Hematopoietic multipotent progenitor cell treated with erythropoietin and hydrocortisone succinate and interleukin-3 and kit ligand, for 6 days (in vitro differentiated cells): ENCODE measurements at regions not wholly inside any gene's neighbourhood (a gene's known extent, or its start where the extent isn't known, plus 50 kb on each side); places are given as distances from the start of the nearest gene placed in this dataset.

ENCODE experiments used
- DNase-seq: peaks from one replicate; pipeline ENCODE4 v3.0.0-alpha.2; 2015

DNA sequence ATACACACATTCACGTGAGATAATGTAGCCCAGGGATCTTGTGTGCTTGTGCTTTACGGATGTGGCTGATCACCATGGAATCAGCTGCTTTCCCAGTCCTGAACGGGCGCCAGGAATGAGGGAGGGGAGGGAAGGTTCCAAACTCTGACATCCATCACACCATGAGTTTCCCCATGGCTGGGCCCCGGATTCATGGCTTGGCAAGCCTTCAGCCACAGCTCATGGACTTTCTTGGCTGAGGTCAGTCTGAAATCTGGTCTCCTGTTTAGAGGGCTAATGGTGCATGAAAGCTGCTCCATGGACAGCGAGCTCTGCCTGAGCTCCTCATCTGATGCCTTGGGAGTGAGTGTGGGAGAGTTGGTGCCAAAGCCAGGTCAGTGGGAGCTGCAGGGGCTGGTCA lies 767.6 kb upstream of the EEF2KMT start:
- no peak for DNase-seq

DNA sequence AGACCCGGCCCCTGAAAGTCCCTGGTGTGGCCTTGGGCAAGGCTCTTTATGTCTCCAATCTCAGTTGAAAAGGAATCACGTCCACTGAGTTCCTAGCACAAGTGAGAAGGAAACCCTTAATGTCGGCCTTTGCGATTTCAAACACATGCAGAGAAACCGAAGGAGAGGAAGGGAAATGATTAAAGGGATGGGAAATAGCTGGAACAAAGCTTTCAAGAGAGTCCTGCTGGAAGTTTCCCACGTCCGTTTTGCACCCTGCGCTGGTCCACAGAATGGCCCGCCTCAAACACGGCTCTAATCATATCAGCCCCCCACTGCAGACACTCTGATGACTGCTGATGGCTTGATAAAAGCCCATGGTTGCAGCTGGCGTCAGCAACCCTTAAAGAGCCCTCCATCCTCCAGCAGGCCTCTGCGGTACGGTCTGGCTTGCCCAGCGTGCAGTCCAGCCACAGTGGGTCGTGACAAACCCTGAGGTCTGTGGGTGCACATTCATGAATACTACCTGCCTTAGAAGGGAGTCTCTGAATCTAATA lies 765.5 kb upstream of the EEF2KMT start:
- DNase-seq = no peak

- no peak for DNase-seq
Measured at GRCh38 chr16:5862103-5862840, 764.7 kb upstream of the EEF2KMT start.

DNA sequence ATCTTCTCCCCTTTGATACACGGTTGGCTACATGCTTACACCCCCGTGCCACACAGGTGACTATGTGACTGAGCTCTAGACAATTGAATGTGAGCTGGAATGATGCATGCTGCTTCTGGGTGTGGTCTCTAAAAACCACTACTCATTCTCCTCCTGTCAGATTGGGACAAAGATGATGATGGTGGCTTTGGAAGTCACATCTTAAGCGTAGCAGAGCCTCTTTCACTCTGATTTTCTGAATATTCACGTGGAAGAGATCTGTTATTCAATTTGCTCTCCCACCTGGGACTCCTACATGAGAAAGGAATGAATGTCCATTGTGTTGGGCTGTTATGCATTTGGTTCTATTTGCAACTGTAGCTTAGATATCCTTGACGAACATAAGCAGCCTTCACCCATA lies 763.6 kb upstream of the EEF2KMT start:
- DNase-seq = no peak

GRCh38 chr16:5858180-5858579 lies 760.6 kb upstream of the EEF2KMT start:
- DNase-seq = no peak

DNA sequence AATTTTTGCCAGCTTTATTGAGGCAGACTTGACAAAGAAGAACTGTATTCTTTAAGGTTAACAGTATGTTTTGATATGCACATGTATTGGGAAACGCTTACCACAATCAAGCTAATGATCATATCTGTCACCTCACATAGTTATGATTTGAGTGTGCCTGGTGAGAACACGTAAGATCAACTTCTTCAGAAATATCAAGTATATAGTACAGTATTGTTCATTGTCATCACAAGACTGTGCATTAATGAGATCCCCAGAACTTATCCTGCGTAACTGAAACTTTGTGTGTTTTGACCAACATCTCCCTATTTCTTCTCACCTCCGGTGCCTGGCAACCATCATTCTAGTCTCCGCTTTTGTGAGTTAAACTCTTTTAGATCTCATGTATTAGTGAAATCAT lies 756.4 kb upstream of the EEF2KMT start:
- no peak for DNase-seq

GRCh38 chr16:5852151-5852550 lies 754.6 kb upstream of the EEF2KMT start:
- no peak for DNase-seq

DNA sequence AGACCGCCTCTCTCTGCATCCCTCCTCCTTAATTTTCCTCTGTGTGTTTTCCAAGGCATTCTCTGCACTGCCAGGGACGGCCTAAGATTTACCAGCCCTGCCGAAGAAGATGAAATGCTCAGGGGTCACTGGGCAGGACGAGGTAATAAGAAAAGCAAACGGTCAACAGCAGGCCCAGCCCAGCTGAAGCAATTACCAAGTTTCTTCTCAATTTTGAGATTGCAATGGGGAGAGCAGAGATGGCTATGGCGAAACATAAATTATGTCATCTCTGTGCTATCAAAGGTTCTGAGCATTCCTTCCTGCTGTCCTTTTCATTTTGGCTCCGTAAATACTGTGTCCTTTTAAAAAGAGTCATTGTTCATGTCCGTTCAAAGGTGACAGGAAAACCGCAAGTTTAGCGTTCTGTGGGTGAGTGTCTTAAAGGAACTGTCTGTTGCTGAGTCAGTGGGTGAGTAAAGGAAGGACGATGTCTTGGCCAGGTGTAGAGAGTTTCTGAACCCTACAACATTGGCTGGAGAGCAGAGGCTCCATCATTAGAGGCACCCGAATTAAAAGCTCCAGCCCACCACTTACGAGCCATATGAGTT lies 753.9 kb upstream of the EEF2KMT start:
- no peak for DNase-seq

DNA sequence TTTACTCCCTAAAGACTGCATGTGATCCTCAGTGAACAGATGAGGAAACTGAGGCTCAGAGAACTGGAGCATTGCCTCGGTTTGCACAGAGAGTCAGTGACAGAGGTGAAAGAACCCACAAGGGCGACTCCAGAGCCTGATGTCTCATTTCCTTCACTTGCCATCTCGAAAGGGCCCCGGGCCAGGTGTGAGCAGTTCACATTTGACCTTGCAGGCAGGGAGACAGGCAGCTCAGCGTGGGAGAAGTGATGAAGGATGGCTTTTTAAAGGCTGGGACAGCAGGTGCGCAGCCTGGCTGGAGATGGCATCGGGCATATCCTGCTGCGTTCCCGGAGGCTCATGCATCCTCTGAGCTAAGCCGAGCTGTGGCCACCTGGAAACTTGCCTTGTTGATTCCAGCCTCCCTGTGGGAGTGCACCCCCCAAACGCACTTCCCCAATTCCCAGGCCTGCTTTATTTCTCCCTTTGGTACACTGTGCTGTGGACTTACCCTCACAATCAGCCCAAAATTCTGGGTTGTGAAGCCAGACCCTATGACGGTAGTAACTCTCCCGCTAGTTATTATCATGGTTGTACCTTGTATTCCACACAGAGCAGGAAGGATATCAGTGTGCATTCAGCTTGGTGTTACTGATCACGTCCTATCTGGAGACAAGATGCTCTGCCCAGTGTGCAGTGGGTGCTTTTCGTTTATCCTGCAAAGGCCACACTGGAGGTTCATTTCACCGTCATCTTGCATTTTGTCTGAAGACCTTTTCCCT lies 753.2 kb upstream of the EEF2KMT start:
- no peak for DNase-seq

DNA sequence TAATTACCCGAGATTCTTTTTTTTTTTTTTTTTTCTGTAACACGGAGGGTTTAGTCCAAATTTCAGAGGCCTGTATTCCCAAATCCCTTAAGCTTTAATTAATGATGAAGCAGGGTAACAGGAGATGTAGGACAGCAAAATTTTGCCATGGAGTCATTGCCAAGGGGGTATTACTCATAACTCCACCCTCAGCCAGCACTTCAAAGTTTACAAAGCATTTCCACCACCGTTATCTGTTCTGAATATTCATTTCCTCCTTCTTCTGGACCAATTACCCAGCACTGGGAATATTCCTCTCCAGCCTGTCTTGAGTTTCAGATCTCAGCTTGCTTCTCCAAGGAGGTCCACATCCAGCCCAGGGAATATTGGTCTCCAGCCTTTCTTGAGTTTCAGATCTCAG lies 747.5 kb upstream of the EEF2KMT start:
- DNase-seq = no peak

DNA sequence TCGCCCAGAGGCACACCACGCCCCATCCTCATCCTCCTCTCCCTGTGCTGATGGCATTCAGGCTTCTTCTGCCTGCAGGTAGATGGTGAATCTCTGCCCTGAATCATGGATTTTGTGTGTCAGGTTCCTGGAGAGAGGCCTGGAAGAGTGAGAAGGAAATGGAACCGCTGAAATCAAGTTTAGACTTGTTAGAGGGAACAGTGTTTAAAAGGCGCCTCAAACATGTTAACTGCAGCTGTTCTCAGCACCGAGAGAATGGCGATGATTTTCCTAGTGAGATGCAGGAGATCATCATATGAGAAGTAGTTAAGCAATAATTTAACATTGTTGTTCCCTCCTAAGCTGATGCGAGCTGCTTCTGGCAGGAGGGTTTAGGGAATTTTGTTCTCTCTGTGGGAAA lies 744.4 kb upstream of the EEF2KMT start:
- no peak for DNase-seq

DNA sequence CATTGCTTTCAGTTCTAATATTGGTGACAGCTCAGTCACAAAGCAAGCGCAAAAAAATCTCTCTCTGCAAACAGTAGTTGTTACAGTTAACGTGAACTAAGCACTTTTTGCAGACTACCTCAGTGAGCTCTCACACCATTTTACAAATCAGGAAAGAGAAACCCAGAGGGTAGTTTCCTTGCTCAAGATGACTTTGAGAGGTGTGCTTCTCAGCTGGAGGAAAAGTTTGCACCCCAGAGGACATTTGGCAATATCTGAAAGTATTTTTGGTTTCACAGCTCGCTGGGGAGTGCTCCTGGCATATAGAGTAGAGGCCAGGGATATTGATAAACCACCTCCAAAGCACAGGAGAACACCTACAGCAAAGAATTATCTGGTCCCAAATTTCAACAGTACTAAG lies 741.1 kb upstream of the EEF2KMT start:
- no peak for DNase-seq

- no peak for DNase-seq
Measured at GRCh38 chr16:5838071-5838470, 740.5 kb upstream of the EEF2KMT start.

DNA sequence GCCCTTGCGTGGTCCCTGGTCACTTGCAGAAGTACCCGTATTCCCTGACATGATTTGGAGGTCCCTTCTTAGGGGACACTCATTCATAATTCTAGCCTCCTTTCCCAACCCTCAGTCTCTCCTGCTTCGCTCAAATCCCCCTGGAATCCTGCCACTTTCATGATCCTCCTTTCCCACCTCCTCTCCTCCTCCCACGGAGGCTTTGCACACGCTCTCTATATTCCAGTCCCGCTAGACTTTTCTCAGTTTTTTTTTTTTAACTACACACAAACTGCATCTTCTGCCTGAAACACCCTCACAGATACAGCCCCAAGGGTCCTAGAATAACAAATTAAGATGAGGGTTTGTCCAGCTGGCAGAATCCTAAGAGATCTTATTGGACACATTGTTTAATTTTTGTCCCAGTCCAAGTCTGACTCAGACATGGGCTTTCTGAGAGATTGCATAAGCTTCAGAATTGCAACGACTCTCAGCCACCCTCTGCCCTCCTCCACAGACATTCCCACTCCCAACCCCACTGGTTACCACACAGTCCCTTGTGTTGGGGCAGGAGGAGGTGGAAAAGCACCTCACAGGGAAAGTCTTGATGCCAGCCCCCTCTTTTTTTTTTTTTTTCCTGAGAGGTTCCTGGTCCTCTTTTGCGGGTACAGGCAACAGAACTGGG lies 739.5 kb upstream of the EEF2KMT start:
- DNase-seq = no peak

GRCh38 chr16:5835876-5836275 lies 738.3 kb upstream of the EEF2KMT start:
- DNase-seq = no peak

DNA sequence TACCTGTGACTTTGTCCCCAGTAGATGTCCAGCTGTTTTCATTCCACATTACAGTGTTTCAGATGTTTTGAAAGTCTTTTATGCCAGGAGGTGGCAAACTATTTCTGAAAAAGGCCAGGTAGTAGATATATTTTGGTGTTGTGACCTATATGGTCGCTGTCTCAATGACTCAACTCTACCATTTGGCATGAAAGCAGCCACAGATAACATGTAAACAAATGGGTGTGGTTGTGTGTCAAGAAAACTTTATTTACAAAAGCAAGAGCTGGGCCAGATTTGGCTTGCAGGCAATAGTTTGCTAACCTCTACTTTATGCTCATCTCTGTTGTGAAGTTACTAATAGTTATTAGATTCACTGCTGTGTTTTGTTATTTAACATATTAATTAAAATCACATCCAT lies 728.7 kb upstream of the EEF2KMT start:
- no peak for DNase-seq

DNA sequence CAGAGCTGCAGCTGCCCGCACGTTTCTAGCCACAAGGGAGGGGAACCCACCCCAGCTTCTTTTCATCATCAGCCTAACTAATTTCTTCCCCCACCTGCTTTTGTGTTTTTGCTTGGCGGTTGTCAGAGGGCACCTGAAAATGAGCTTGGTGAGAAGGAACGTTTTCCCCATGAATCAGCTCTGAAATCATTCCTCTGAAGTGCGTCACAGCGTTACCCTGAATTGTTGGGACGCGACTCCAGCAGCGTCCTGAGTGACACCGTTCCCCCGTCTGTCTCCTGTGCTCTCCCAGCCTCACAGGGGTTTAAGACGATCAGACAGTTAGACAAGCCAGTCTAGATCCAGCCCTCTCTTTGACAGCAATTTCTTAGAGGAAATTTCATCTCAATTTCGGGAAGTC lies 722.9 kb upstream of the EEF2KMT start:
- DNase-seq = no peak

- no peak for DNase-seq
Measured at GRCh38 chr16:5815570-5816237, 718.1 kb upstream of the EEF2KMT start.

DNA sequence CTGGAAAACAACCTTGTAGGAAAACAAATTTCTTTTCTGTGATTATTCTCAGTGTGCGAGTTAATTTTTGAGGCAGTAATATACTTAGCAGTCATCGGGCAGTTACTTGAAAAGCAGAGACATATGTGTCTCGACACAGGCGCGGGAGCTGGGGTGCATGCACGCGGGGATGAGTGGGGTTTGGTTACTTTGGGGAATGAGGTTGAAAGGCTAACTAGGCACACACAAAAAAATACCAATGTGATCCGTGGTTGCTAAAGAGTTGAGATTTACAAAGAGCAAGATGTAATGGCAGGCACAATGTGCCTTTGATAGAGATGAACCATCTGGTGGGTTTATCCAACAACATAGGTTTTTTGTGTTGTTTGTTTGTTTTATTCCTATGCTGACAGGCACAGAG lies 703.8 kb upstream of the EEF2KMT start:
- DNase-seq = no peak

- no peak for DNase-seq
Measured at GRCh38 chr16:5793556-5793955, 696.0 kb upstream of the EEF2KMT start.

DNA sequence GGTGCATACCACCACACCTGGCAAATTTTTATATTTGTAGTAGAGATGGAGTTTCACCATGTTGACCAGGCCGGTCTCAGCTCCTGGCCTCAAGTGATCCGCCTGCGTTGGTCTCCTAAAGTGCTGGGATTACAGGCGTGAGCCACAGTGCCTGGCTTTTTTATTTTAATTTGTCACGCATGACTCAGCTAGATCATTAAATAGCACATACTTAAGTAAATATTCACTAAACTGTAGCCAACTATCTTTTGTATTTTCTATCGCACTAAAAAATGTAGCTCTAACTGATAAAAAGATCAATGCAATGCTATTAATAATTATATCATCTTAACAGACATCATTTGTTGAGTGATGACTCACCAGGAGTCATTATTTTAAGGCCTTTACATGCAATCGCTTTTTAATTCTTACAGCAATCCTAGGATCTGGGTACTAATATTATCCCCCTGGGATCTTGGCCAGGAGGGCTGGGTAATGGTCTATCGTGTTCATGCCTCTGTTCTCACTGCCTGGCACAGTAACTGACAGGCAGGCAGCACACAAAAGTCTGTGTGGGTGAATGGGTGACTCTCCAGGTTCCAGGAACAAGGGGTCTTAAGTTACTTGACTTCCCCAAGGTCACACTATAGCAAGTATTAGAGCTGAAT lies 693.5 kb upstream of the EEF2KMT start:
- DNase-seq = no peak

DNA sequence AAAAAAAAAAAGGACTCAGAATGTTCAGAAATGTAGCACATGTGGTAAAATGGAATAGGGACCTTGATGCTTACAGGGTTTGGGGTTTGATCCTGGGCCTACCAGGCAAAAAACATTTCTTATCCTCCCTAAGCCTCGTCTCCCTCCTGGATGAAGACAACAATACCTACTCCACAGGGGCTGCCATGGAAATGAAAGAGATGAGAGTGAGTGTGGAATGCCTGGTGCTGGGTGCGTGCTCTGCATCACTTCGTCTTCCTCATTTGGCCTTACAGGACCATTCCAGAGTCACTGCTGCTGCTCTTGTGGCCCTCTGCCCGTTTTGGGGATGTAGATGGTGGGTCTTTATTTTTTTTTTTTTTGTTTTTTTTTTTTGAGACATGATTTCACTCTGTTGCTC lies 692.9 kb upstream of the EEF2KMT start:
- no peak for DNase-seq
